ENCODE measurements at regions not wholly inside any gene's neighbourhood (a gene's known extent, or its start where the extent isn't known, plus 50 kb on each side); places are given as distances from the start of the nearest gene placed in this dataset.

- TF ChIP-seq POLR2A (IDR thresholded peaks at IDR 0.05) (no peak), CTCF (IDR thresholded peaks at IDR 0.05) (no peak)
Observed at GRCh38 chrX:138982365-138982764, 270.8 kb upstream of the FGF13 start.

Measured in esophagus squamous epithelium (tissue), 4 donors.